H4 (cell line): ENCODE measurements at regions not wholly inside any gene's neighbourhood (a gene's known extent, or its start where the extent isn't known, plus 50 kb on each side); places are given as distances from the start of the nearest gene placed in this dataset.
"Not testable (repeated sequence)": the region's sequence is repeated elsewhere in the genome, so short reads cannot be mapped to it uniquely, and the experiment has no call there.

Experiments used
- DNase-seq: peaks from one replicate; pipeline ENCODE4 v3.0.0-alpha.2; 2015; ENCODE audit warnings: low spot score

- no peak for DNase-seq
These were observed 1511.0 kb downstream of the FSTL5 start for GRCh38 chr4:160652790-160653189.

- DNase-seq, result no peak
These were observed 1488.2 kb downstream of the FSTL5 start for GRCh38 chr4:160675550-160675949.

GRCh38 chr4:160685729-160686128 is 1478.1 kb downstream of the FSTL5 start:
- no peak for DNase-seq

GRCh38 chr4:160701671-160702070 is 1462.1 kb downstream of the FSTL5 start:
- no peak for DNase-seq

- DNase-seq, result no peak
These were observed 1454.8 kb downstream of the FSTL5 start for GRCh38 chr4:160709026-160709425.

GRCh38 chr4:160709546-160709945 is 1454.3 kb downstream of the FSTL5 start:
- DNase-seq, result no peak

- DNase-seq, result no peak
These were observed 1447.2 kb downstream of the FSTL5 start for GRCh38 chr4:160716551-160716950.

GRCh38 chr4:160717848-160718247 is 1446.0 kb downstream of the FSTL5 start:
- no peak for DNase-seq

GRCh38 chr4:160724063-160724462 is 1439.7 kb downstream of the FSTL5 start:
- no peak for DNase-seq

GRCh38 chr4:160745126-160745525 is 1418.7 kb downstream of the FSTL5 start:
- no peak for DNase-seq

GRCh38 chr4:160746585-160746984 is 1417.2 kb downstream of the FSTL5 start:
- not testable (repeated sequence) for DNase-seq

- no peak for DNase-seq
These were observed 1391.1 kb downstream of the FSTL5 start for GRCh38 chr4:160772668-160773067.

- no peak for DNase-seq
These were observed 1368.6 kb downstream of the FSTL5 start for GRCh38 chr4:160795216-160795615.

- no peak for DNase-seq
These were observed 1355.6 kb downstream of the FSTL5 start for GRCh38 chr4:160808174-160808573.

- no peak for DNase-seq
These were observed 1354.2 kb downstream of the FSTL5 start for GRCh38 chr4:160809576-160809975.

GRCh38 chr4:160810424-160810823 is 1353.4 kb downstream of the FSTL5 start:
- DNase-seq, result no peak

- DNase-seq, result no peak
These were observed 1352.9 kb downstream of the FSTL5 start for GRCh38 chr4:160810941-160811340.

- DNase-seq, result no peak
These were observed 1351.8 kb downstream of the FSTL5 start for GRCh38 chr4:160811956-160812355.

GRCh38 chr4:160814726-160815125 is 1349.1 kb downstream of the FSTL5 start:
- DNase-seq, result no peak

GRCh38 chr4:160818571-160818970 is 1345.2 kb downstream of the FSTL5 start:
- DNase-seq, result no peak

GRCh38 chr4:160819791-160820190 is 1344.0 kb downstream of the FSTL5 start:
- no peak for DNase-seq

- no peak for DNase-seq
These were observed 1339.3 kb downstream of the FSTL5 start for GRCh38 chr4:160824481-160824880.

- DNase-seq, result no peak
These were observed 1338.0 kb downstream of the FSTL5 start for GRCh38 chr4:160825644-160826338.

GRCh38 chr4:160826339-160826679 is 1337.5 kb downstream of the FSTL5 start:
- no peak for DNase-seq
